Liver (tissue), 8 donors: ENCODE measurements at regions not wholly inside any gene's neighbourhood (a gene's known extent, or its start where the extent isn't known, plus 50 kb on each side); places are given as distances from the start of the nearest gene placed in this dataset.

ENCODE experiments used
- DNase-seq: peaks from one replicate; pipeline ENCODE4 v3.0.0-alpha.2; 2017; ENCODE audit warnings: low spot score
- H3K27ac ChIP-seq, 2 donors: one replicate each; pipeline ENCODE4 v1.7.0; 2013; ENCODE audit warnings: inconsistent platforms in 2 of 2, low read length in 2 of 2, control low read depth in 1 of 2, low read depth in 1 of 2, mild to moderate bottlenecking in 1 of 2
- H3K27me3 ChIP-seq, 4 donors: one replicate each; pipeline versions ENCODE4 v1.6.1 to v1.7.0; 2013; ENCODE audit warnings: low read length in 3 of 4, inconsistent platforms in 1 of 4, mild to moderate bottlenecking in 1 of 4, moderate library complexity in 1 of 4; ENCODE audit not compliant: control insufficient read depth in 4 of 4, insufficient read depth in 4 of 4
- H3K36me3 ChIP-seq, 4 donors: one replicate each; pipeline versions ENCODE4 v1.6.1 to v1.7.0; 2013; ENCODE audit warnings: low read length in 3 of 4, mild to moderate bottlenecking in 3 of 4, low read depth in 1 of 4, moderate library complexity in 1 of 4; ENCODE audit not compliant: control insufficient read depth in 4 of 4, insufficient read depth in 3 of 4
- H3K4me1 ChIP-seq, 4 donors: one replicate each; pipeline versions ENCODE4 v1.6.1 to v1.7.0; 2013; ENCODE audit warnings: low read length in 3 of 4, mild to moderate bottlenecking in 3 of 4, moderate library complexity in 1 of 4; ENCODE audit not compliant: control insufficient read depth in 4 of 4, insufficient read depth in 4 of 4
- H3K4me3 ChIP-seq, 3 donors: one replicate each; pipeline versions ENCODE4 v1.6.1 to v1.7.0; 2013; ENCODE audit warnings: low read length in 3 of 3, control low read depth in 1 of 3, low read depth in 1 of 3, mild to moderate bottlenecking in 1 of 3
- H3K9ac ChIP-seq, 2 donors: one replicate each; pipeline ENCODE4 v1.7.0; 2013; ENCODE audit warnings: low read length in 2 of 2, mild to moderate bottlenecking in 2 of 2, moderate library complexity in 2 of 2, control low read depth in 1 of 2, low read depth in 1 of 2
- H3K9me3 ChIP-seq, 4 donors: one replicate each; pipeline versions ENCODE4 v1.6.1 to v1.7.0; 2013; ENCODE audit warnings: low read length in 3 of 4; ENCODE audit not compliant: control insufficient read depth in 4 of 4
- EGR1 ChIP-seq, 2 donors: IDR thresholded peaks; 2 replicates each; pipeline ENCODE4 v1.6.1; 2016 to 2018; ENCODE audit warnings: antibody characterized with exemption in 2 of 2, low read depth in 2 of 2
- FOXA1 ChIP-seq: IDR thresholded peaks from 2 replicates; pipeline ENCODE4 v1.6.1; 2016; ENCODE audit warnings: antibody characterized with exemption
- FOXA2 ChIP-seq: IDR thresholded peaks from 2 replicates; pipeline ENCODE4 v1.6.1; 2016; ENCODE audit warnings: antibody characterized with exemption
- GABPA ChIP-seq, 2 donors: IDR thresholded peaks in 1 of 2; conservative IDR thresholded peaks in 1 of 2; 2 replicates each; pipeline ENCODE4 v1.6.1; 2016; ENCODE audit warnings: antibody characterized with exemption in 2 of 2, mild to moderate bottlenecking in 1 of 2, moderate library complexity in 1 of 2
- HNF4A ChIP-seq, 2 donors: conservative IDR thresholded peaks; 2 replicates each; pipeline ENCODE4 v1.6.1; 2016; ENCODE audit warnings: antibody characterized with exemption in 2 of 2, mild to moderate bottlenecking in 2 of 2
- HNF4G ChIP-seq: IDR thresholded peaks from 2 replicates; pipeline ENCODE4 v1.6.1; 2016; ENCODE audit warnings: antibody characterized with exemption
- JUND ChIP-seq, 2 donors: IDR thresholded peaks; 2 replicates each; pipeline ENCODE4 v1.6.1; 2016; ENCODE audit warnings: antibody characterized with exemption in 2 of 2
- NR2F2 ChIP-seq: IDR thresholded peaks from 2 replicates; pipeline ENCODE4 v1.6.1; 2016; ENCODE audit warnings: antibody characterized with exemption
- SP1 ChIP-seq: IDR thresholded peaks from 2 replicates; pipeline ENCODE4 v1.6.1; 2018; ENCODE audit warnings: antibody characterized with exemption, mild to moderate bottlenecking
- TAF1 ChIP-seq: conservative IDR thresholded peaks from 2 replicates; pipeline ENCODE4 v1.6.1; 2016; ENCODE audit warnings: antibody characterized with exemption, mild to moderate bottlenecking
- WGBS: extraction: QIAGEN DNeasy Blood & Tissue Kit; methylation state at CpG from one replicate; pipeline ENCODE4 v1.1.7; 2013; 5-methylcytosine and 5-hydroxymethylcytosine counted together
- TF ChIP-seq, protein P1 (sequence below): IDR thresholded peaks from 2 replicates; pipeline ENCODE4 v1.6.1; 2016; ENCODE audit warnings: antibody characterized with exemption
- TF ChIP-seq, protein P2 (sequence below): IDR thresholded peaks from 2 replicates; pipeline ENCODE4 v1.6.1; 2016; ENCODE audit warnings: antibody characterized with exemption
- TF ChIP-seq, protein P3 (sequence below): IDR thresholded peaks from 2 replicates; pipeline ENCODE4 v1.6.1; 2016; ENCODE audit warnings: antibody characterized with exemption
- TF ChIP-seq, protein P4 (sequence below): fragments of 150-350 bp; IDR thresholded peaks from 2 replicates; pipeline ENCODE4 v1.5.1; 2017; ENCODE audit warnings: improper control_type of control experiment, low read depth, low read length; ENCODE audit not compliant: missing input control
- donor health status: healthy.
- donor health status: healthy.
- donor health status: healthy.
- donor health status: healthy.
- donor health status: healthy.

DNA sequence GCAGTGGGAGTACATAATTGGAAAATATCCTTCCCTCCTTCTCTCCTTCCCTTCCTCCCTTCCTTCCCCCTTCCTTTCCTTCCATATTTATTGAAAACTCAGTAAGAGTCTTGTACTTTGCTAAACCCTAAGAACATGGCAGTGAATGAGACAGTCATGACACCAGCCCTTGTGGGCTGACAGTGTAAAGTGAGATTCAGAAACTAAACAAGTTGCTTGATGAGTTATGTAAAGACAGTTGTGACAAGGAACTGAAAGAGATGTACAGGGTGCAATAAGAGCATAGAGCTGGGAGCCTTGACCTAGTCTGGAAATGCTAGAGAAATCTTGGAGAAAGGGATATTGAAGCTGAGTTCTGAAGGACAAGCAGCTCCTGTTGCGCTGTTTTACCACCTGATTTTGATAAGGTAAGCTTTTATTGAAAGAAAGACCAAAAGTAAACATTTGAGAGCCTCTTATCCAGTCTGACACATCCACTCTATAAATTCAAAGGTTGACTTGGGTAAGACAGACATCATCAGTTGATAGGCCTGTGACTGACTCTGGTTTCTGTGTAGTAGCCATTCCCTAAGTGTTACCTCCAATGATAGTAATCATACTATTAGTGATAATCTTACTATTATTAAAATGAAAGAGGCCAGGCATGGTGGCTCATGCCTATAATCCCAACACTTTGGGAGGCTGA is 66.5 kb upstream of the SKOR2 start:
- TF ChIP-seq, protein P1, sequence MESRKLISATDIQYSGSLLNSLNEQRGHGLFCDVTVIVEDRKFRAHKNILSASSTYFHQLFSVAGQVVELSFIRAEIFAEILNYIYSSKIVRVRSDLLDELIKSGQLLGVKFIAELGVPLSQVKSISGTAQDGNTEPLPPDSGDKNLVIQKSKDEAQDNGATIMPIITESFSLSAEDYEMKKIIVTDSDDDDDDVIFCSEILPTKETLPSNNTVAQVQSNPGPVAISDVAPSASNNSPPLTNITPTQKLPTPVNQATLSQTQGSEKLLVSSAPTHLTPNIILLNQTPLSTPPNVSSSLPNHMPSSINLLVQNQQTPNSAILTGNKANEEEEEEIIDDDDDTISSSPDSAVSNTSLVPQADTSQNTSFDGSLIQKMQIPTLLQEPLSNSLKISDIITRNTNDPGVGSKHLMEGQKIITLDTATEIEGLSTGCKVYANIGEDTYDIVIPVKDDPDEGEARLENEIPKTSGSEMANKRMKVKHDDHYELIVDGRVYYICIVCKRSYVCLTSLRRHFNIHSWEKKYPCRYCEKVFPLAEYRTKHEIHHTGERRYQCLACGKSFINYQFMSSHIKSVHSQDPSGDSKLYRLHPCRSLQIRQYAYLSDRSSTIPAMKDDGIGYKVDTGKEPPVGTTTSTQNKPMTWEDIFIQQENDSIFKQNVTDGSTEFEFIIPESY: no peak
- TF ChIP-seq FOXA1 (no peak), SP1 (no peak), TAF1 (no peak), HNF4G (no peak), FOXA2 (no peak), EGR1 (IDR thresholded peaks at IDR 0.05; ENCODE audit: low read depth in 2 of 2) (no peak), HNF4A (conservative IDR thresholded peaks at IDR 0.05) (no peak)
- TF ChIP-seq, protein P2, sequence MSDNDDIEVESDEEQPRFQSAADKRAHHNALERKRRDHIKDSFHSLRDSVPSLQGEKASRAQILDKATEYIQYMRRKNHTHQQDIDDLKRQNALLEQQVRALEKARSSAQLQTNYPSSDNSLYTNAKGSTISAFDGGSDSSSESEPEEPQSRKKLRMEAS: no peak
- TF ChIP-seq, protein P3, sequence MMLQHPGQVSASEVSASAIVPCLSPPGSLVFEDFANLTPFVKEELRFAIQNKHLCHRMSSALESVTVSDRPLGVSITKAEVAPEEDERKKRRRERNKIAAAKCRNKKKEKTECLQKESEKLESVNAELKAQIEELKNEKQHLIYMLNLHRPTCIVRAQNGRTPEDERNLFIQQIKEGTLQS: no peak
- H3K9me3 ChIP-seq: no peaks in the 10 kb centered on the region
- no peaks in the 10 kb centered on the region for H3K4me1 ChIP-seq
- 69% methylated on average over 1 of the region's 1 CpG for WGBS
- no peak for DNase-seq
- H3K27ac ChIP-seq: no peak overlapping the region
- H3K4me3 ChIP-seq: no peak overlapping the region
- no peak overlapping the region for H3K9ac ChIP-seq
- H3K36me3 ChIP-seq: no peaks in the 10 kb centered on the region
- peaks cover 0 to 5% (median 0%) of the 10 kb centered on the region in 4 donors for H3K27me3 ChIP-seq

DNA sequence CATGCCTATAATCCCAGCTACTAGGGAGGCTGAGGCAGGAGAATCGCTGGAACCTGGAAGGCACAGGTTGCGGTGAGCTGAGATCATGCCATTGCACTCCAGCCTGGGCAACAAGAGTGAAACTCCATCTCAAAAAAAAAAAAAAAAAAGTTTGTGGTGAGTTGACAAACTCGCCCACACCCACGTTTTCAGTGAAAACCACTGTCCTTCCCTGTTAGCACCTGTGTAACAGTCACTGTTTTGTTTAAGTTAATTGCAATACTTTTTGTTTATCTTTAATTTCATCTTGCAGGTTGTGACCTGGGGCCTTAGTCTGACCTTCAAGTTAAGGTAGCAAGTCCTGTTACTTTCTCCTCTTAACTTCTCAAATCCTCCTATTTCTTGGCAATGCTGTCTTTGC is 65.5 kb upstream of the SKOR2 start:
- WGBS: 83% methylated on average over 4 of the region's 4 CpGs
- H3K9ac ChIP-seq: no peak overlapping the region
- no peak for TF ChIP-seq FOXA2
- no peak for TF ChIP-seq GABPA (IDR thresholded peaks at IDR 0.05 in 1 of 2, conservative IDR thresholded peaks at IDR 0.05 in 1 of 2)
- TF ChIP-seq, protein P2: no peak
- no peak for TF ChIP-seq JUND (IDR thresholded peaks at IDR 0.05)
- TF ChIP-seq, protein P4, sequence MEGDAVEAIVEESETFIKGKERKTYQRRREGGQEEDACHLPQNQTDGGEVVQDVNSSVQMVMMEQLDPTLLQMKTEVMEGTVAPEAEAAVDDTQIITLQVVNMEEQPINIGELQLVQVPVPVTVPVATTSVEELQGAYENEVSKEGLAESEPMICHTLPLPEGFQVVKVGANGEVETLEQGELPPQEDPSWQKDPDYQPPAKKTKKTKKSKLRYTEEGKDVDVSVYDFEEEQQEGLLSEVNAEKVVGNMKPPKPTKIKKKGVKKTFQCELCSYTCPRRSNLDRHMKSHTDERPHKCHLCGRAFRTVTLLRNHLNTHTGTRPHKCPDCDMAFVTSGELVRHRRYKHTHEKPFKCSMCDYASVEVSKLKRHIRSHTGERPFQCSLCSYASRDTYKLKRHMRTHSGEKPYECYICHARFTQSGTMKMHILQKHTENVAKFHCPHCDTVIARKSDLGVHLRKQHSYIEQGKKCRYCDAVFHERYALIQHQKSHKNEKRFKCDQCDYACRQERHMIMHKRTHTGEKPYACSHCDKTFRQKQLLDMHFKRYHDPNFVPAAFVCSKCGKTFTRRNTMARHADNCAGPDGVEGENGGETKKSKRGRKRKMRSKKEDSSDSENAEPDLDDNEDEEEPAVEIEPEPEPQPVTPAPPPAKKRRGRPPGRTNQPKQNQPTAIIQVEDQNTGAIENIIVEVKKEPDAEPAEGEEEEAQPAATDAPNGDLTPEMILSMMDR: no peak
- no peak for TF ChIP-seq NR2F2
- TF ChIP-seq, protein P3: no peak
- no peak for TF ChIP-seq HNF4A (conservative IDR thresholded peaks at IDR 0.05)
- TF ChIP-seq FOXA1: no peak
- no peak overlapping the region for H3K27ac ChIP-seq
- no peak for DNase-seq
- no peaks in the 10 kb centered on the region for H3K36me3 ChIP-seq
- H3K4me1 ChIP-seq: no peaks in the 10 kb centered on the region
- no peak overlapping the region for H3K4me3 ChIP-seq
- peaks cover 0 to 7% (median 0%) of the 10 kb centered on the region in 4 donors for H3K27me3 ChIP-seq
- no peaks in the 10 kb centered on the region for H3K9me3 ChIP-seq
